Posterior vena cava (tissue), 2 donors: ENCODE measurements at regions not wholly inside any gene's neighbourhood (a gene's known extent, or its start where the extent isn't known, plus 50 kb on each side); places are given as distances from the start of the nearest gene placed in this dataset.
"Not testable (repeated sequence)": the region's sequence is repeated elsewhere in the genome, so short reads cannot be mapped to it uniquely, and the experiment has no call there.

Experiments
- DNase-seq: peaks from one replicate; pipeline ENCODE4 v3.0.0-alpha.2; 2020; ENCODE audit warnings: low spot score
- intact Hi-C, 2 donors: fragments of 100-400 bp; cut with DNase I; formaldehyde crosslinking; loops; one replicate each; pipeline versions ENCODE4 v1.14.1 to v1.14.2; 2022 to 2023
- donor health status: DM: yes; HTN: yes; CAD: no.
- donor health status: DM: yes; HTN: yes; CAD: no.

GRCh38 chr5:82506390-82506789 is 228.2 kb upstream of the RPS23 start:
- DNase-seq, intact Hi-C loops: not testable (repeated sequence)

- intact Hi-C loops: no loop called here
- no peak for DNase-seq
Measured at GRCh38 chr5:82499725-82500244, 221.6 kb upstream of the RPS23 start.

GRCh38 chr5:82497242-82497641 is 219.1 kb upstream of the RPS23 start:
- intact Hi-C loops: no loop called here
- DNase-seq: no peak

- no peak for DNase-seq
- intact Hi-C loops: no loop called here
Measured at GRCh38 chr5:82494942-82495341, 216.8 kb upstream of the RPS23 start.

GRCh38 chr5:82493221-82493620 is 215.1 kb upstream of the RPS23 start:
- intact Hi-C loops: no loop called here
- DNase-seq: no peak

- intact Hi-C loops: no loop called here
- DNase-seq: no peak
Measured at GRCh38 chr5:82491397-82491796, 213.2 kb upstream of the RPS23 start.

- intact Hi-C loops: no loop called here
- no peak for DNase-seq
Measured at GRCh38 chr5:82489683-82490082, 211.5 kb upstream of the RPS23 start.

- intact Hi-C loops: no loop called here
- DNase-seq: no peak
Measured at GRCh38 chr5:82487131-82487530, 209.0 kb upstream of the RPS23 start.

GRCh38 chr5:82480331-82480730 is 202.2 kb upstream of the RPS23 start:
- intact Hi-C loops: no loop called here

GRCh38 chr5:82476155-82476554 is 198.0 kb upstream of the RPS23 start:
- intact Hi-C loops: no loop called here
- no peak for DNase-seq

More at GRCh38 chr5:82480331-82480730, 202.2 kb upstream of the RPS23 start:
- no peak for DNase-seq

GRCh38 chr5:82473262-82473661 is 195.1 kb upstream of the RPS23 start:
- no peak for DNase-seq
- intact Hi-C loops: no loop called here

GRCh38 chr5:82470185-82470994 is 192.2 kb upstream of the RPS23 start:
- intact Hi-C loops: no loop called here
- DNase-seq: no peak

- DNase-seq: no peak
- intact Hi-C loops: no loop called here
Measured at GRCh38 chr5:82466986-82467561, 188.9 kb upstream of the RPS23 start.

GRCh38 chr5:82465235-82465634 is 187.1 kb upstream of the RPS23 start:
- intact Hi-C loops: no loop called here
- DNase-seq: no peak

- intact Hi-C loops: no loop called here
- no peak for DNase-seq
Measured at GRCh38 chr5:82459626-82460025, 181.5 kb upstream of the RPS23 start.

GRCh38 chr5:82455317-82455716 is 177.2 kb upstream of the RPS23 start:
- intact Hi-C loops, DNase-seq: not testable (repeated sequence)

GRCh38 chr5:82448374-82448773 is 170.2 kb upstream of the RPS23 start:
- intact Hi-C loops: no loop called here

GRCh38 chr5:82447913-82448312 is 169.8 kb upstream of the RPS23 start:
- intact Hi-C loops: no loop called here
- DNase-seq: no peak

More at GRCh38 chr5:82448374-82448773, 170.2 kb upstream of the RPS23 start:
- no peak for DNase-seq

- intact Hi-C loops: no loop called here
- DNase-seq: no peak
Measured at GRCh38 chr5:82446809-82447208, 168.7 kb upstream of the RPS23 start.

- intact Hi-C loops: no loop called here
- DNase-seq: no peak
Measured at GRCh38 chr5:82445726-82446335, 167.7 kb upstream of the RPS23 start.
